ENCODE measurements at regions not wholly inside any gene's neighbourhood (a gene's known extent, or its start where the extent isn't known, plus 50 kb on each side); places are given as distances from the start of the nearest gene placed in this dataset.

DNA sequence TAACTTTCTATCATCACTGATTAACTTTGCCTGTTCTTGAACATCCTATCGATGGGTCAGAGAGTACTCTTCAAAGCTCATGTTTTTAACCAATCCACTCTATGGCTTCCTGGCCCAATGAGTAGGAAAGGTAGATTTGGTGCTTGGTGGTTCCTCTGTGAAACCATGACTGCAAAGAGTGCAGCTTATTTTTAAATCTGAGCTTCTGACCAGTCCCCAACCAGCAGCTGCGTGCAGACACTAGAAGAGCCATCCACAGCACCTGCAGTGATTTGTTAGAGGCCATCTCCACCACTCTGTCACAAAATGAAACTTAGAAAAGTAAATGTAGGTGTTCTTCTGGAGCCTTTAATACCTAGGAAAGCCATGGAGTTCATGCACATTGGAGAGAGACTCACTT lies 107.3 kb upstream of the WWC1 start:
- Histone ChIP-seq H3K9me3 (ENCODE audit: low read length) (no peaks in the 10 kb centered on the region), H3K4me1 (ENCODE audit: insufficient read depth, low read length) (no peaks in the 10 kb centered on the region), H3K4me3 (replicated peaks in 1 of 3; ENCODE audit: insufficient read depth in 1 of 3, low read depth in 2 of 3, low read length in 3 of 3) (no peak overlapping the region), H3K36me3 (replicated peaks in 1 of 2; ENCODE audit: control insufficient read depth in 1 of 2, insufficient read depth in 2 of 2, low read length in 2 of 2) (no peaks in the 10 kb centered on the region), H2AFZ (ENCODE audit: low read length) (no peak overlapping the region), H3K27ac (ENCODE audit: extremely low read length, insufficient read depth, low read length) (no peak overlapping the region), H3K9ac (ENCODE audit: insufficient read depth, low read depth, low read length) (no peak overlapping the region), H3K4me2 (ENCODE audit: low read depth, low read length) (no peak overlapping the region), H3K79me2 (ENCODE audit: insufficient read depth, low read length) (no peaks in the 10 kb centered on the region), H3K27me3 (ENCODE audit: control insufficient read depth in 1 of 2, insufficient read depth in 2 of 2, low read length in 2 of 2) (peaks cover 1 to 8% of the 10 kb centered on the region in 2 experiments; a peak in 4 of 5 replicates), H4K20me1 (ENCODE audit: insufficient read depth, low read length) (no peaks in the 10 kb centered on the region)
- DNase-seq (ENCODE audit: low spot score) (no peak), FAIRE-seq (no peak), ATAC-seq (no peak)
- in situ Hi-C loops (cut with HindIII; ENCODE audit: extremely low pct_ligation_motif_present, low pct_unique_long_range_greater_than_20kb): no loop called here
- WGBS (ENCODE audit: low lambda C conversion rate): 0% methylated on average over 2 of the region's 2 CpGs
- intact Hi-C loops (cut with micrococcal nuclease; ENCODE audit: unreplicated experiment): loop anchor here (5.0 kb wide), 1 partner anchor 702 kb away; no protein-coding TSS in a partner anchor
- POLR2A ChIA-PET: no interaction called here
- CTCF ChIA-PET (ENCODE audit: low intra/inter-chr PET ratio, low total read pairs): no interaction called here
- no TSS peak for BruUV-seq (replicated peaks)
- no peak for TF ChIP-seq ZNF841 (CRISPR knock-in tag; IDR thresholded peaks at IDR 0.05; ENCODE audit: borderline replicate concordance)
- TF ChIP-seq ZNF460 (CRISPR knock-in tag; IDR thresholded peaks at IDR 0.05; ENCODE audit: borderline replicate concordance): no peak
- no peak for TF ChIP-seq REXO4 (CRISPR knock-in tag; IDR thresholded peaks at IDR 0.05; ENCODE audit: borderline replicate concordance)
- no peak for TF ChIP-seq KDM5B (CRISPR knock-in tag; IDR thresholded peaks at IDR 0.05; ENCODE audit: borderline replicate concordance)
- TF ChIP-seq, protein P1, sequence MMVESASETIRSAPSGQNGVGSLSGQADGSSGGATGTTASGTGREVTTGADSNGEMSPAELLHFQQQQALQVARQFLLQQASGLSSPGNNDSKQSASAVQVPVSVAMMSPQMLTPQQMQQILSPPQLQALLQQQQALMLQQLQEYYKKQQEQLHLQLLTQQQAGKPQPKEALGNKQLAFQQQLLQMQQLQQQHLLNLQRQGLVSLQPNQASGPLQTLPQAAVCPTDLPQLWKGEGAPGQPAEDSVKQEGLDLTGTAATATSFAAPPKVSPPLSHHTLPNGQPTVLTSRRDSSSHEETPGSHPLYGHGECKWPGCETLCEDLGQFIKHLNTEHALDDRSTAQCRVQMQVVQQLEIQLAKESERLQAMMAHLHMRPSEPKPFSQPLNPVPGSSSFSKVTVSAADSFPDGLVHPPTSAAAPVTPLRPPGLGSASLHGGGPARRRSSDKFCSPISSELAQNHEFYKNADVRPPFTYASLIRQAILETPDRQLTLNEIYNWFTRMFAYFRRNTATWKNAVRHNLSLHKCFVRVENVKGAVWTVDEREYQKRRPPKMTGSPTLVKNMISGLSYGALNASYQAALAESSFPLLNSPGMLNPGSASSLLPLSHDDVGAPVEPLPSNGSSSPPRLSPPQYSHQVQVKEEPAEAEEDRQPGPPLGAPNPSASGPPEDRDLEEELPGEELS (CRISPR knock-in tag; IDR thresholded peaks at IDR 0.05): no peak
- no peak for TF ChIP-seq ZNF326 (CRISPR knock-in tag; IDR thresholded peaks at IDR 0.05; ENCODE audit: borderline replicate concordance)
- TF ChIP-seq ZNF44 (CRISPR knock-in tag; IDR thresholded peaks at IDR 0.05): no peak
- TF ChIP-seq BHLHE40 (IDR thresholded peaks at IDR 0.05; ENCODE audit: low read length): no peak
- no peak for TF ChIP-seq ZSCAN22 (CRISPR knock-in tag; IDR thresholded peaks at IDR 0.05)
- no peak for TF ChIP-seq SMC3 (IDR thresholded peaks at IDR 0.05; ENCODE audit: low read length)
